Left lung (tissue), 4 donors: ENCODE measurements at regions not wholly inside any gene's neighbourhood (a gene's known extent, or its start where the extent isn't known, plus 50 kb on each side); places are given as distances from the start of the nearest gene placed in this dataset.

Source experiments
- ATAC-seq: fragments of 200-7000 bp; cut with Tn5 transposase; one replicate; pipeline ENCODE4 v1.9.1; 2020; ENCODE audit warnings: moderate library complexity
- DNase-seq, 4 donors: peaks; one replicate each; pipeline ENCODE4 v3.0.0-alpha.2; 2013 to 2020
- H3K27ac ChIP-seq, 2 donors: fragments of 200-600 bp; sonication (generic) in 1 of 2; one replicate each; pipeline versions ENCODE4 v1.5.0 to v1.8.0; 2020 to 2021
- H3K27me3 ChIP-seq, 2 donors: fragments of 200-600 bp; sonication (generic) in 1 of 2; one replicate each; pipeline versions ENCODE4 v1.5.0 to v1.8.0; 2020 to 2021
- H3K36me3 ChIP-seq, 2 donors: fragments of 200-600 bp; sonication (generic) in 1 of 2; one replicate each; pipeline versions ENCODE4 v1.5.0 to v1.8.0; 2020 to 2021
- H3K4me1 ChIP-seq, 2 donors: fragments of 200-600 bp; one replicate each; pipeline ENCODE4 v1.8.0; 2021
- H3K4me3 ChIP-seq, 2 donors: fragments of 200-600 bp; sonication (generic) in 1 of 2; one replicate each; pipeline versions ENCODE4 v1.5.0 to v1.8.0; 2020 to 2021; ENCODE audit warnings: mild to moderate bottlenecking in 1 of 2
- H3K9me3 ChIP-seq, 2 donors: fragments of 200-600 bp; sonication (generic) in 1 of 2; one replicate each; pipeline versions ENCODE4 v1.5.0 to v1.8.0; 2020 to 2021
- intact Hi-C, 2 donors: fragments of 100-400 bp; cut with DNase I; formaldehyde crosslinking; loops; one replicate each; pipeline versions ENCODE4 v1.11.2 to v1.14.2; 2022
- TF ChIP-seq, protein P1 (sequence below), 2 donors: fragments of 200-600 bp; sonication (generic) in 1 of 2; IDR thresholded peaks; one replicate each; pipeline versions ENCODE4 v1.5.0 to v1.8.0; 2021; ENCODE audit warnings: antibody characterized with exemption in 2 of 2
- donor health status: DM: no; HTN: yes; CAD: no.
- donor health status: DM: no; HTN: no; CAD: no.

DNA sequence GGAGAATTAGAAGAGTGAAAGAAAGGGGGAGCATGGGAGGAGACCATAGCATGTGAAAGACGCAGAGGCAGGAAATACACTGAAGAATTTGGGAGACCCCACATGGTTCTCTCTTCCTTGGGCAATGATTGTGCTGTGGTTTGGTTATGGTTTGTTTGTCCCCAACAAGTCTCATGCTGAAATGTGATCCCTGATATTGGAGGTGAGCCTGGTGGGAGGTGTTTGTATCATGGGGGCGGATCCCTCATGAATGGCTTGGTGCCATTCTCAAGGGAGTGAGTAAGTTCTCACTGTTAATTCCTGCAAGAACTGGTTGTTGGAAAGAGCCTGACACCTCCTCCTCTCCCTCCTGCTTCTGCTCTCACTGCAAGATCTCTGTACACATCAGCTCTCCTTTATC lies 78.6 kb upstream of the RAI2 start:
- no peaks in the 10 kb centered on the region for H3K4me1 ChIP-seq
- no peaks in the 10 kb centered on the region for H3K36me3 ChIP-seq
- TF ChIP-seq, protein P1, sequence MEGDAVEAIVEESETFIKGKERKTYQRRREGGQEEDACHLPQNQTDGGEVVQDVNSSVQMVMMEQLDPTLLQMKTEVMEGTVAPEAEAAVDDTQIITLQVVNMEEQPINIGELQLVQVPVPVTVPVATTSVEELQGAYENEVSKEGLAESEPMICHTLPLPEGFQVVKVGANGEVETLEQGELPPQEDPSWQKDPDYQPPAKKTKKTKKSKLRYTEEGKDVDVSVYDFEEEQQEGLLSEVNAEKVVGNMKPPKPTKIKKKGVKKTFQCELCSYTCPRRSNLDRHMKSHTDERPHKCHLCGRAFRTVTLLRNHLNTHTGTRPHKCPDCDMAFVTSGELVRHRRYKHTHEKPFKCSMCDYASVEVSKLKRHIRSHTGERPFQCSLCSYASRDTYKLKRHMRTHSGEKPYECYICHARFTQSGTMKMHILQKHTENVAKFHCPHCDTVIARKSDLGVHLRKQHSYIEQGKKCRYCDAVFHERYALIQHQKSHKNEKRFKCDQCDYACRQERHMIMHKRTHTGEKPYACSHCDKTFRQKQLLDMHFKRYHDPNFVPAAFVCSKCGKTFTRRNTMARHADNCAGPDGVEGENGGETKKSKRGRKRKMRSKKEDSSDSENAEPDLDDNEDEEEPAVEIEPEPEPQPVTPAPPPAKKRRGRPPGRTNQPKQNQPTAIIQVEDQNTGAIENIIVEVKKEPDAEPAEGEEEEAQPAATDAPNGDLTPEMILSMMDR (IDR thresholded peaks at IDR 0.05): no peak
- no peaks in the 10 kb centered on the region for H3K27me3 ChIP-seq
- H3K27ac ChIP-seq: no peak overlapping the region
- no peak overlapping the region for H3K4me3 ChIP-seq
- no peak for DNase-seq
- no peaks in the 10 kb centered on the region for H3K9me3 ChIP-seq
- ATAC-seq: no peak
- intact Hi-C loops: no loop called here

DNA sequence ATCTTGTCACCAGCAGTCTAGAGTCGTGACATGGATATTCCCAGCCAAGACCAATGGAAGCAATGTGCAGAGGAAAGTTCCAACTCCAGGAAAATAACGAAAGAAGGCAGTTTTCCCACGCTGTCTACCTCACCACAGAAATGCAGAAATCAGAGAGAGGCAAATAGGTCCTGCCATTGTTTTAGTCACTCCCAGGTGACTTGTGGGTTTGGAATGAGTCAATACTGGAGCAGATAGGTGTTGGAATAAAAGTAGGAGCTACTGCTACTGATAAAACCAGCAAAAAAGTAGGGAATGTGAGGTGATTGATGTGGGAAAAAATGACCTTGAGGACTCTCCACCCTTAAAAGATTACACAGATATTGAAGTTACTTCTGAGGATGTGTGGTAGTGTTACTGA lies 72.8 kb upstream of the RAI2 start:
- H3K36me3 ChIP-seq: no peaks in the 10 kb centered on the region
- intact Hi-C loops: no loop called here
- no peaks in the 10 kb centered on the region for H3K9me3 ChIP-seq
- no peaks in the 10 kb centered on the region for H3K4me1 ChIP-seq
- no peaks in the 10 kb centered on the region for H3K27me3 ChIP-seq
- H3K4me3 ChIP-seq: no peak overlapping the region
- TF ChIP-seq, protein P1 (IDR thresholded peaks at IDR 0.05): no peak
- no peak overlapping the region for H3K27ac ChIP-seq
- DNase-seq: no peak
- ATAC-seq: no peak

DNA sequence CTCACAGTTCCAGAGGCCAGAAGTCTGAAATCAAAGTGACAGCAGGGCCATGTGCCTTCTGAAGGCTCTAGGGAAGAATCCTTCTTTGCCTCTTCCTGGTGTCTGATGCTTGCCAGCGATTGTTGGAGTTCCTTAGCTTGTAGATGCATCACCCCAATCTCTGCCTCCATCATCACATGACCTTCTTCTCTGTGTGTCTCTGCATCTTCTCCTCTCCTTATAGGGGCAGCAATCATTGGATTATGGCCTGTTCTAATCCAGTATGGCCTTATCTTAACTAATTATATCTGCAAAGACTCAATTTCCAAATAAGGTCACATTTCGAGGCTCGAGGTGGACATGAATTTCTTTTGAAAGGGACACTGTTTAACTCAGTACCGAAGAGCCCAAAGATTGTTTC lies 71.7 kb upstream of the RAI2 start:
- H3K27ac ChIP-seq: no peak overlapping the region
- DNase-seq (no peak), ATAC-seq (no peak)
- H3K4me1 ChIP-seq: no peaks in the 10 kb centered on the region
- TF ChIP-seq, protein P1 (IDR thresholded peaks at IDR 0.05): no peak
- no peaks in the 10 kb centered on the region for H3K9me3 ChIP-seq
- H3K4me3 ChIP-seq: no peak overlapping the region
- H3K36me3 ChIP-seq: no peaks in the 10 kb centered on the region
- intact Hi-C loops: no loop called here
- H3K27me3 ChIP-seq: no peaks in the 10 kb centered on the region

DNA sequence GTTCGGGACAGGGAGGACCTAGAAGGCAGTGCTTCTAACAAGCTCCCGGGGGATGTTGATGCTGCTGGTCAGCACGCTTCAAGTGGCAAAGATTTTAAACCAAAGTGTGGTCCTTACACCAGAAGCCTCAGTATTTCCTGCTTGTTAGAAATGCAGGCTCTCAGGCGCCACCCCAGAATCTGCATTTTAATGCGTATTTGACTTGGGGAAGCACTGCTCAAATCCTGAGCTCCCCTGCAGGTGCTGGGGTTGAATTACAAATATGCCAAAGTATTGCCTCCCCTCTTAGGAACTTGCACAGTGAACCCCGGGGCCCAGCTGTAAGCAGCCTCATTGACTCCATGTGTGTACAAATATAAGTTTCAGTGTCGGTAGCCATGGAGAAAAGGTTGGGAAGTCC lies 70.8 kb upstream of the RAI2 start:
- intact Hi-C loops: no loop called here
- no peaks in the 10 kb centered on the region for H3K36me3 ChIP-seq
- no peak overlapping the region for H3K27ac ChIP-seq
- no peak for ATAC-seq
- DNase-seq: no peak
- H3K27me3 ChIP-seq: peaks cover 0 to 3% of the 10 kb centered on the region in 2 donors
- no peaks in the 10 kb centered on the region for H3K4me1 ChIP-seq
- H3K4me3 ChIP-seq: no peak overlapping the region
- H3K9me3 ChIP-seq: no peaks in the 10 kb centered on the region
- TF ChIP-seq, protein P1 (IDR thresholded peaks at IDR 0.05): no peak

DNA sequence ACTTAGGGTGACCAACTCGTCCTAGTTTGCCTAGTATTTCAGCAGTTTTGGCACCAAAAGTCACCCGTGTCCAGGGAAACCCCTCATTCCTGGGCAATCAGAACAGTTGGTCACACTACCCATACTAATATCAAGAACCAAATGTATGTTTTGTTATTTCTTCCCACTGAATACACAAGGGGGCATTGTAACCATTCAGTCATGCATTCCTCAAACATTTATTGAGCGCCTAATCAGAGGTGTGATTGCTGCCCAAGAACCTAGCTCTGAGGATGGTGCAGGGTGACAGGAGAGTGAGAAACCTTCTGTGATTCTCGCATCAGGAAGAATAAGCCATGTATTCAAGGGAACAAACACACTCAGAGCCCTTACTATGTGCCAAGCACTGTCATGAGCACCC lies 69.8 kb upstream of the RAI2 start:
- no peak for DNase-seq
- TF ChIP-seq, protein P1 (IDR thresholded peaks at IDR 0.05): no peak

More for the DNA sequence above, 69.8 kb upstream of the RAI2 start:
- H3K36me3 ChIP-seq: no peaks in the 10 kb centered on the region
- no peaks in the 10 kb centered on the region for H3K9me3 ChIP-seq
- H3K27ac ChIP-seq: no peak overlapping the region
- H3K27me3 ChIP-seq: peaks cover 0 to 4% of the 10 kb centered on the region in 2 donors
- H3K4me1 ChIP-seq: no peaks in the 10 kb centered on the region
- H3K4me3 ChIP-seq: no peak overlapping the region
- intact Hi-C loops: no loop called here
- ATAC-seq: no peak
